K562 (cell line): ENCODE measurements at regions not wholly inside any gene's neighbourhood (a gene's known extent, or its start where the extent isn't known, plus 50 kb on each side); places are given as distances from the start of the nearest gene placed in this dataset.
"Not testable (repeated sequence)": the region's sequence is repeated elsewhere in the genome, so short reads cannot be mapped to it uniquely, and the experiment has no call there.

Experiments
- ATAC-seq: fragments of 200-7000 bp; cut with Tn5 transposase; 3 replicates; pipeline ENCODE4 v1.9.1; 2020; ENCODE audit warnings: moderate library complexity
- BruUV-seq: library from RNA; stranded (reverse); fragments of 400-500 nt; replicated peaks from 2 replicates; lab custom pipeline; 2021; lab: Mats Ljungman, UMichigan
- CTCF ChIA-PET: fragments of 300-600 bp; formaldehyde crosslinking; extraction: SDS; loops from one replicate; lab custom pipeline; 2021; ENCODE audit warnings: low intra/inter-chr PET ratio; lab: Yijun Ruan, JAX
- POLR2A ChIA-PET: fragments of 300-600, 350-650 bp; sonication (Branson Sonifier 250); formaldehyde crosslinking; extraction: SDS; loops from one replicate; lab custom pipeline; 2021; ENCODE audit warnings: antibody characterized with exemption, inconsistent platforms; lab: Yijun Ruan, JAX
- DNase-seq, 4 experiments: peaks; one replicate each; pipeline versions ENCODE4 v3.0.0 to v3.0.0-alpha.2; 2011 to 2018; ENCODE audit warnings: low spot score in 3 of 4, mixed read lengths in 3 of 4; ENCODE audit errors: extremely low read depth in 1 of 4
- FAIRE-seq: peaks from 2 replicates; lab custom pipeline; 2011; peaks lifted over from hg19 to GRCh38; lab: Jason Lieb, UNC
- H2AFZ ChIP-seq: 2 replicates; pipeline ENCODE4 v1.6.0; 2011; ENCODE audit warnings: low read depth, low read length, control low read depth, inconsistent platforms
- H3K27ac ChIP-seq: fragments of 200-600 bp; 3 replicates; pipeline ENCODE4 v1.8.0; 2011; ENCODE audit warnings: low read depth, mild to moderate bottlenecking, control low read depth, inconsistent platforms, low read length, moderate library complexity, mixed read lengths; ENCODE audit errors: extremely low read depth
- H3K27me3 ChIP-seq, 2 experiments: fragments of 300-600 bp in 1 of 2; 2 replicates in 1 of 2; 3 replicates in 1 of 2; pipeline versions ENCODE4 v1.6.0 to v1.8.0; 2011; ENCODE audit warnings: inconsistent platforms in 2 of 2, low read length in 2 of 2, mild to moderate bottlenecking in 1 of 2, mixed read lengths in 1 of 2, moderate library complexity in 1 of 2; ENCODE audit not compliant: control insufficient read depth in 2 of 2, insufficient read depth in 2 of 2
- H3K36me3 ChIP-seq: fragments of 300-600 bp; 3 replicates; pipeline ENCODE4 v1.8.0; 2011; ENCODE audit warnings: mild to moderate bottlenecking, low read length, inconsistent platforms; ENCODE audit not compliant: control insufficient read depth, insufficient read depth
- H3K4me1 ChIP-seq, 2 experiments: fragments of 200-600 bp in 1 of 2; replicated peaks in 1 of 2; 2 replicates in 1 of 2; 3 replicates in 1 of 2; pipeline versions ENCODE4 v1.5.1 to v1.8.0; 2011; ENCODE audit warnings: inconsistent platforms in 2 of 2, low read length in 2 of 2, mild to moderate bottlenecking in 1 of 2, mixed read lengths in 1 of 2, moderate library complexity in 1 of 2; ENCODE audit not compliant: control insufficient read depth in 2 of 2, insufficient read depth in 2 of 2
- H3K4me2 ChIP-seq: 2 replicates; pipeline ENCODE4 v1.6.1; 2011; ENCODE audit warnings: low read length, control low read depth, inconsistent platforms, mixed read lengths; ENCODE audit not compliant: insufficient read depth
- H3K4me3 ChIP-seq: fragments of 200-600 bp; sonication (generic), shearing (Covaris generic); 2 replicates; pipeline ENCODE4 v1.5.1; 2016; ENCODE audit warnings: control low read depth, inconsistent platforms
- H3K79me2 ChIP-seq: fragments of 200-600 bp; 3 replicates; pipeline ENCODE4 v1.8.0; 2011; ENCODE audit warnings: low read length, inconsistent platforms; ENCODE audit not compliant: control insufficient read depth, insufficient read depth
- H3K9ac ChIP-seq, 2 experiments: 2 replicates each; pipeline versions ENCODE4 v1.6.0 to v1.6.1; 2011; ENCODE audit warnings: low read depth in 2 of 2, low read length in 2 of 2, control low read depth in 1 of 2, inconsistent platforms in 1 of 2, mild to moderate bottlenecking in 1 of 2, mixed read lengths in 1 of 2; ENCODE audit not compliant: insufficient read depth in 1 of 2
- H3K9me1 ChIP-seq: one replicate; pipeline ENCODE4 v1.6.0; 2011; ENCODE audit warnings: inconsistent platforms, mild to moderate bottlenecking, low read length, moderate library complexity; ENCODE audit not compliant: control insufficient read depth, insufficient read depth
- H3K9me3 ChIP-seq: replicated peaks from 2 replicates; pipeline ENCODE4 v1.5.1; 2011; ENCODE audit warnings: low read depth, low read length, inconsistent platforms; ENCODE audit not compliant: control insufficient read depth, insufficient read depth
- H4K20me1 ChIP-seq: replicated peaks from 2 replicates; pipeline ENCODE4 v1.6.1; 2011; ENCODE audit warnings: low read length, inconsistent platforms, mixed read lengths; ENCODE audit not compliant: control insufficient read depth, insufficient read depth
- BRD9 ChIP-seq: fragments of 450-650 bp; IDR thresholded peaks from 2 replicates; pipeline ENCODE4 v1.6.1; 2018; ENCODE audit warnings: low read depth; ENCODE audit not compliant: partially characterized antibody
- WGBS: fragments of 100-300 bp; shearing (Covaris generic); methylation state at CpG from one replicate; pipeline ENCODE4 v1.1.6; 2016; ENCODE audit warnings: low coverage, mixed read lengths; ENCODE audit not compliant: insufficient coverage; ENCODE audit errors: missing lambda C conversion rate; 5-methylcytosine and 5-hydroxymethylcytosine counted together
- in situ Hi-C: fragments of 300-500 bp; cut with MboI; formaldehyde crosslinking; loops from 4 replicates; pipeline ENCODE4 v1.15.0; 2018; ENCODE audit warnings: inconsistent platforms, mixed read lengths
- intact Hi-C: fragments of 100-400 bp; cut with micrococcal nuclease; formaldehyde crosslinking; loops from 2 replicates; pipeline ENCODE4 v1.14.2; 2022

GRCh38 chr2:91975130-91975491 lies 2896.1 kb upstream of the TEKT4 start (continued):
- no peak for TF ChIP-seq BRD9

- H3K27me3 ChIP-seq, H2AFZ ChIP-seq, H3K9ac ChIP-seq, BruUV-seq, DNase-seq, H3K4me1 ChIP-seq, ATAC-seq, H3K4me2 ChIP-seq, intact Hi-C loops, H3K79me2 ChIP-seq, H3K27ac ChIP-seq, H3K9me3 ChIP-seq, in situ Hi-C loops, H3K9me1 ChIP-seq, H3K4me3 ChIP-seq, FAIRE-seq, H4K20me1 ChIP-seq, POLR2A ChIA-PET, H3K36me3 ChIP-seq, CTCF ChIA-PET: not testable (repeated sequence)
- WGBS: 5% methylated on average over 1 of the region's 13 CpGs
Measured at GRCh38 chr2:91981016-91981668, 2890.1 kb upstream of the TEKT4 start.

GRCh38 chr2:91981669-91982020 lies 2889.6 kb upstream of the TEKT4 start:
- H3K9me1 ChIP-seq, H3K4me2 ChIP-seq, H3K27ac ChIP-seq, H3K79me2 ChIP-seq, in situ Hi-C loops, H4K20me1 ChIP-seq, POLR2A ChIA-PET, intact Hi-C loops, FAIRE-seq, H3K36me3 ChIP-seq, CTCF ChIA-PET, H3K4me1 ChIP-seq, H3K27me3 ChIP-seq, H3K9me3 ChIP-seq, H2AFZ ChIP-seq, H3K4me3 ChIP-seq, DNase-seq, ATAC-seq, BruUV-seq, H3K9ac ChIP-seq: not testable (repeated sequence)
- WGBS: 6% methylated on average over 3 of the region's 3 CpGs

- H3K27ac ChIP-seq, CTCF ChIA-PET, H3K4me3 ChIP-seq, H4K20me1 ChIP-seq, POLR2A ChIA-PET, in situ Hi-C loops, ATAC-seq, BruUV-seq, FAIRE-seq, H3K36me3 ChIP-seq, H3K79me2 ChIP-seq, H3K9ac ChIP-seq, H3K4me2 ChIP-seq, H2AFZ ChIP-seq, H3K4me1 ChIP-seq, H3K9me3 ChIP-seq, DNase-seq, H3K27me3 ChIP-seq, intact Hi-C loops, H3K9me1 ChIP-seq: not testable (repeated sequence)
- 0% methylated on average over 7 of the region's 7 CpGs for WGBS
Measured at GRCh38 chr2:91982217-91982616, 2889.0 kb upstream of the TEKT4 start.
